ENCODE measurements at regions not wholly inside any gene's neighbourhood (a gene's known extent, or its start where the extent isn't known, plus 50 kb on each side); places are given as distances from the start of the nearest gene placed in this dataset.
"Not testable (repeated sequence)": the region's sequence is repeated elsewhere in the genome, so short reads cannot be mapped to it uniquely, and the experiment has no call there.

GRCh38 chr2:234861841-234862735, 89.7 kb upstream of the SH3BP4 start:
- DNase-seq, result peak in 22 of 51 donors; percentile 3 to 59 (median 26)

GRCh38 chr2:234859330-234859872, 92.4 kb upstream of the SH3BP4 start:
- not testable (repeated sequence) for DNase-seq

DNA sequence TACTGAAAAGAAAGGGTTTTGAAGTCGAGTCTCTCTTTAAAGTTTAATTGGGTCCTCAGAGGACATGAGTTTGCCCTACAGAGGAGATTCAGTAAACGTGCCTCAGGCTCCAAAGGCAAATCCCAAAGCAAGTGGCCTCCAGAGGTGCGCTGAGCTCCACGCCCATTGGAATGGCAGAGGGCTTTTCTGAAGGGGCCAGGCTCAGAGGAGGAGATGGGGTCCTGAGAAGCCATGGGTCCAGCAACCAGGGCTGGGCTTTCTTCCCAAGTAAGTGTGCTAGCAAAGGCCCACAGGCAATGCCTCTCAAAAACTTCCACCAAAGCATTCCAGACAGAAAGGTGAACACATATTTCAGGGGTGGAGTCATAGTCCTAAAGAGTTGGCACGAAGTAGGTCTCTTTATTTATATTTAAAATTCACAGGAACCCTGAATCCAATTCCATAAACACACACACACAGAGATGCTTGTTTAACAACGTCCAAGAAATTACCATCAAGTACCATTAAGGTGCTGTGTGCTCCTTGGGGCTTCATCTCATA, 93.0 kb upstream of the SH3BP4 start:
- DNase-seq, result no peak

DNA sequence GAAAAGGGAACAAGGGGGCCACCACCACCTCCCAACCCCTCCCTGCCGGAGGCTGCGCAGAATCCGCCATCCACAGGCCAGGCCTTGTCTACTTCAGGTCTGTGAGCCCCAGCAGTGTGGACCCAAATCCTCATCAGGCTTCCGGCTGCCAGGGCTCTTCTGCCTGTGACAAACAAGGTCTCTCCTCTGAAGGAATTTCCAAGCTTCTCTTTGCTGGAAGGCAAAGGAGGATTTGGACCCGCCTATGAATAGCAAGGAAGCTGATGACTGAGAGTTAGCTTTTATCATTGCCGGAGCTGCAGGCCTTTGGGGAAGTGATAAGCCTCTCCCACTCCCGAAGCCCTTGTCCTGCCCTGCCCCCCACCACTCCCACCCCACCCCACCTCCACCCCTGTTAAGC, 93.7 kb upstream of the SH3BP4 start:
- no peak for DNase-seq

DNA sequence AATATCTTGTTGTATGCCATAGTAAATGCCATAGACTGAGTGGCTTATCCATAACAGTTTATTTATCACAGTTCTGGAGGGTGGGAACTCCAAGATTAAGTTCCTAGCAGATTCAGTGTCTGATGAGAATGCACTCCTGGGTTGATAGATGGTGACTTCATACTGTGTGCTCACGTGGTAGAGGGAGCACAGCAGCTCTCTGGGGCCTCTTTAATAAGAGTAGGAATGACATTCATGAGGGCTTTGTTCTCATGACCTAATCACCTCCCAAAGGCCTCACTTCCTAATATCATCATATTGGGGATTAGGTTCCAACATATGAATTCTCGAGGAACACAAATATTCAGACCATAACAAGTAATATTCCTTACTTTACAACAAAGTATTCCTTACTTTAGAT, 98.1 kb upstream of the SH3BP4 start:
- no peak for DNase-seq

- DNase-seq, result no peak
Observed at GRCh38 chr2:234852941-234853340, 98.9 kb upstream of the SH3BP4 start.

- DNase-seq, result no peak
Observed at GRCh38 chr2:234852035-234852434, 99.8 kb upstream of the SH3BP4 start.

- no peak for DNase-seq
Observed at GRCh38 chr2:234851451-234851850, 100.4 kb upstream of the SH3BP4 start.

DNA sequence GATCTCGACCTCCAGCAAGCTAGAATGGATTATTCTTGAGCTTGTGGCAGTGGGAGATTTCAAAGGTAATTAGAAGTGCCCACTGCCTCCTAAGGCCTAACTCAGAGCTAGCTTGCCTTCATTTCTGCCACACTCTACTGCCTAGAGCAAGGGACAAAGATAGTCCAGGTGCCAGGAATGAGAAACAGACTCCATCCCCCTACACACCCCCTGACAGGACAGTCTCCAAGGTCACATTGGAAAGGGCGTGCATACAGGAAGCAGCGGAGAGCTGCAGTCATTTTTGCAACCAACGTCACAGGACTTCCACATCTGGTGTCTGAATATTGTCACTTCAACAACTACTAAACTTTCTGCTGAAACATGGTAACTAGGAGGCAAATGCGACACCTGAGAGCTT, 101.0 kb upstream of the SH3BP4 start:
- no peak for DNase-seq

DNA sequence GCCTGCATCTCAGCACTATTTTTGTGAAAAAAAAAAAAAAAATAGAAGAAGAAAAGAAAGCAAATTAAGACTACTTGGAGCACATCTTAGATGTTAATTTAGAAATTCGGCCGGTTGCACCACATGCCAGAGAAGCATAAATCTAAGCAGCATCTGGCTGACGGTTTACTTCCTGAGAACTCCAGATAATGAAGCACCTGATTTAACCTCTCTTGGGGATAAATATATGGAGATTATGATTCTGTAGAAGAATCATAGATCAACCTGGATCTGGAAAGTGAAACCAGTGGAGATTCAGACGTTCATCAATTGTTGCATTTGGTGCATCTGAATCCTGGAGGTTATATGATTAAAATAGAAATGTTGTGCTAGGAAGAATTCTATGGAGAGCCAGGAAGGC, 102.1 kb upstream of the SH3BP4 start:
- no peak for DNase-seq

DNA sequence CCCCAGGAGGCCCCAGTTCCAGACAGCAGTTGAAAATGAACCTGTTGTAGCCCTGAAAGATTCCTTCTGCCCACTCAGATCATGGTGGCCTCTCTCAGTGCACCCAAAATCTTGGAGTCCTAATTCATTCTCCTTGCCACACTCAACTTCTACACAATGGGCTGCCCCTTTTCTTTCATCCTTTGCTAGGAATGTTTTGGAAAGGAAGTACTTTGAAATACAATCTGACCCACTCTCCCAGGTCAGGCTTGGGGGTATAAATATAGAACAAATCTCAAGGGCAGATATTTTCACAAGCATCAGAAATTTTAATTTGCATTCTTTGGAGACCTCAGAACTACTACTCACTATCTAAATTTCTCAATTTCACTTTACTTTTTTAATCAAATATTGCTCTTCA, 103.2 kb upstream of the SH3BP4 start:
- no peak for DNase-seq

GRCh38 chr2:234847639-234848038, 104.2 kb upstream of the SH3BP4 start:
- DNase-seq, result no peak

DNA sequence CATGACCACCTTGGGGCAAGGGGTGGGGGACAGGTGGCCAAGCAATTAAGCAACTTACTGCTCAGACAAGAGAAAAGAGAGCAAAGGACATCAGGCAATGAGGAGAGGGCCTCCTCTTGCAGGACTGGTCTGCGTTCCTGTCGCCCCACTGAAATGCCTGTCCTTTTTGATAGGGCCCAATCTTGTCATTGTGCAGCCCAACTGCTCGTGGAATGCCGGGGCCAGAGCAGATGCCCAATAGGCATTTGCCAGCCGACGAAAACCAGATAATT, 104.5 kb upstream of the SH3BP4 start:
- DNase-seq, result no peak

DNA sequence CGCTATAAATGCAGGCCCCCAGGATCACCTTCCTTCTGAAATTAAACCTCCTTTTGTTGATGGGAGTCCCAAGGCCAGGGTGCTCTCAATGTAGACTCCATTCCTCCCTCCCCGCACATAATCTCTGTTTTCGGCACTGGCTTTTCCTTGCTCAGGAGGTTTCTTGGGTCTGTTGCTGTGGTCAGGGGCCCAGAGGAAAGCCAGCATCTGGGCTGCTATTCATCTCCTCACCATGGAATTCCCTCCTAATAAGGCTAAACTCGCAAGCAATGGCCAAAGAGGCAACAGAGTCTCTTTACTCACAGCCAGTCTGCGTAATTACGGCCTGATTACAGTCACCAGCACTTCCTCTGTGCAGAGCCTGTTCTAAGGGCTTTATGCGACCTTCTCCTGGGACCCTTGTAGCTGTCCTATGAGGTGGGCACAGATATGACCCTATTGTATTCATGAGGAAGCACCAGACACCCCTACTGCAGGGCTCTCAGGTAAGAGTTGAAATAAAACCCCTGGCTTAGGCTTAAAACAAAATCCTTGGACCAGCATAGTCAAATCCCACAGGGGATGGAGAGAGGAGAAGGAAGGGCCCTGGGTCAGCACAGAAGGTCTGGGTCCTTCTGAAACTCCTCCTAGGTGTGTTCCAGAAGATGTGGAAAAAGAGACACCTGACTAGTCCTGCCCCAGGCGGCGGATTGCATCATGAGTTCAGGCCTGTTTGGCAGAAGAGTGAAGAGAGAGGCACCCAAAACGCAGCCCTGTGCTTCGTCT, 105.0 kb upstream of the SH3BP4 start:
- no peak for DNase-seq

GRCh38 chr2:234845602-234846590, 105.9 kb upstream of the SH3BP4 start:
- DNase-seq, result no peak

DNA sequence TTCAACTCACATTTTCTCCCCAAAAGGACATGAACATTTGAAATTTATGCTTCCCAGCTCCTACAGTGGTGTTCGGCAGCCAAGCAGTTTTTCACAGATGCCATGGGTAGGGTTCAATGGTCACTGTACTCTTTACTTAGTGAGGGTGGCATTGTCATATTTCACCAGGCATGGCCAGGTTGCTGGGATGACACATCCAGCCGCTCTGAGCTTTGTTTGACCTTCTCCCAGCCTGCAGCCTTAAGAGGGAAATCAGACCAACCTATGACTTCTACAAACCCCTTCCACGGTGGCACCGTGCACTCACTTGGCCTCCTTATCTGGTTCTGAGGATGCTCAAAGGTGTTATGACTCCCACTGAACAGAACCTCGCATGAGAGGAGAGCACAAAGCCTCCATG, 108.4 kb upstream of the SH3BP4 start:
- DNase-seq, result no peak

- DNase-seq, result no peak
Observed at GRCh38 chr2:234842753-234843152, 109.1 kb upstream of the SH3BP4 start.

- DNase-seq, result no peak
Observed at GRCh38 chr2:234841321-234842015, 110.3 kb upstream of the SH3BP4 start.

- no peak for DNase-seq
Observed at GRCh38 chr2:234840336-234840735, 111.5 kb upstream of the SH3BP4 start.

DNA sequence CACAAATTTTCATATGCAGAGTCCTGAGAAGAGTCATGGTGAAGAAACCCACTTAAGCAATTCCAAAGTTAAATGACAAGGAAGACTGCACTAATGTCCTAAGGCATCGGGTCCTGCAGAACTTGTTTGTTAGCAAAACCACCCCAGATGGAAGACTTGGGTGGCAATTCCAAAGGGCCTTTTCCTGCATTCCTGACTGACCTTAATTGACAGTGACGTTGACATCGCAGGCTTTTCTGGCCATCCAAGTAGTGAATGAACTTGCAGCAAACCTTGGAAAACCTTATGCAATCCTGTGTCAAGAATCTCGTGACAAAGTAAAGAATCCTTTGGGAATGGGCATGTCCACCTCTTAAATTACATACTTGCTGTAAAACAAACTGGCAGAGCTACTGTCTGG, 112.5 kb upstream of the SH3BP4 start:
- DNase-seq, result no peak

DNA sequence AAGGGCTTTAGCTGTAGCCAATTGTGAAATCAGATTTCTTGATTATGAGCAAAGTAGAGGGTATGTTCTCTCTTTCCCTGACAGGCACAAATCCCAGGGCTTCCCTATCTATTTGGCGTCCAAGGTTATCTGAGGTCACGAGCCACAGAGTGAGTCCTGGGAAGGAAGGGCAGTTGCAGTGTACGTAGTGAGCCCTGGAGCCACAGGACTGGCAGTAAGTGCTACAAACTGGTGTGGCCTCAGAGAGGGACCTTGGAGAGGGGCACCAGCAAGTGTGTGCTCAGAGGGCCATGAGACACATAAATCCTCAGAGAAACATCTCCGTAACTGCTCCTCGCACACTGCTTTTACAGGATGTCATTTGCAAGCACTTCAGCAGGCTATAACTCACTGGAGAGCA, 115.5 kb upstream of the SH3BP4 start:
- no peak for DNase-seq
